ENCODE measurements at regions not wholly inside any gene's neighbourhood (a gene's known extent, or its start where the extent isn't known, plus 50 kb on each side); places are given as distances from the start of the nearest gene placed in this dataset.

GRCh38 chr6:164581563-164581962 lies 727.8 kb downstream of the C6orf118 start:
- no peak for DNase-seq (ENCODE audit: insufficient read length, low spot score)
- no peak for FAIRE-seq
- TF ChIP-seq, protein P1, sequence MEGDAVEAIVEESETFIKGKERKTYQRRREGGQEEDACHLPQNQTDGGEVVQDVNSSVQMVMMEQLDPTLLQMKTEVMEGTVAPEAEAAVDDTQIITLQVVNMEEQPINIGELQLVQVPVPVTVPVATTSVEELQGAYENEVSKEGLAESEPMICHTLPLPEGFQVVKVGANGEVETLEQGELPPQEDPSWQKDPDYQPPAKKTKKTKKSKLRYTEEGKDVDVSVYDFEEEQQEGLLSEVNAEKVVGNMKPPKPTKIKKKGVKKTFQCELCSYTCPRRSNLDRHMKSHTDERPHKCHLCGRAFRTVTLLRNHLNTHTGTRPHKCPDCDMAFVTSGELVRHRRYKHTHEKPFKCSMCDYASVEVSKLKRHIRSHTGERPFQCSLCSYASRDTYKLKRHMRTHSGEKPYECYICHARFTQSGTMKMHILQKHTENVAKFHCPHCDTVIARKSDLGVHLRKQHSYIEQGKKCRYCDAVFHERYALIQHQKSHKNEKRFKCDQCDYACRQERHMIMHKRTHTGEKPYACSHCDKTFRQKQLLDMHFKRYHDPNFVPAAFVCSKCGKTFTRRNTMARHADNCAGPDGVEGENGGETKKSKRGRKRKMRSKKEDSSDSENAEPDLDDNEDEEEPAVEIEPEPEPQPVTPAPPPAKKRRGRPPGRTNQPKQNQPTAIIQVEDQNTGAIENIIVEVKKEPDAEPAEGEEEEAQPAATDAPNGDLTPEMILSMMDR (IDR thresholded peaks at IDR 0.05; ENCODE audit: insufficient read depth, missing control alignments): no peak

DNA sequence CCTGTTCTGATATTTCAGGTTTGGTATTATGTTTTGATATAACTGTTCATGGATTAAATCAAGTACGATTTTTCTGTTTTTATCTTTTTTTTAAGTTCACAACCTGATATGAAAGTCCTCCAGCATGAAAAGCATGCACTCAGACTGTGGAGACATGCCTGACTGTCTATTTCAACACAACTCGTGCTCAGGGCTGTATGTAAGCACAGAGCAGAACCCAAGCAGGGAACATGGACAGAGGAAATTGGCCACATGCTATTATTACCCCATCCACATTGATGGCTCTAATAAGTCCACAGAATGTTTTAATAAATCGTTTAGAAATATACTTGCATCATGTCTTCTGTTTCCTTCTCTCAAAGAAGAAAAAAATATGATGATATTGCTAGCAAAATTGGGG lies 730.4 kb downstream of the C6orf118 start:
- DNase-seq (ENCODE audit: insufficient read length, low spot score): no peak
- TF ChIP-seq, protein P1 (IDR thresholded peaks at IDR 0.05; ENCODE audit: insufficient read depth, missing control alignments): no peak
- FAIRE-seq: no peak

DNA sequence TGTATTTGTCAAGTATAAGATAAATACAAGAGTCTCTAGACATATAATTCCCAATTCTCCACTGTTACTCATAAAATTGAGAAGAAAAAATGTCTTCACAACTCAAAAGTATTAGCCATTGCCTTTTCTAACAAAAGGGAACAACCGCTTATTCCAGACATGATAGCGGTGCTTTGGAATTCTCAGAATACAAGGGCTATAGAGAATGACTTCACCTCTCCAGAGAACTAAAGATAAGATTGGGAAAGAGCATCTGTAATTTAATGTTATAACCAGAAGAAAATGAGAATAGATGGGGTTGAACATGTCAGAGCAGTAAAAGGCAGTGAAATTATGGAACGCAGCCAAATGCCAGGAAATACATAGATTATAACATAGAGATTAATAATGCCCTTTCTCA lies 730.8 kb downstream of the C6orf118 start:
- DNase-seq (ENCODE audit: insufficient read length, low spot score): no peak
- FAIRE-seq: no peak
- TF ChIP-seq, protein P1 (IDR thresholded peaks at IDR 0.05; ENCODE audit: insufficient read depth, missing control alignments): no peak

DNA sequence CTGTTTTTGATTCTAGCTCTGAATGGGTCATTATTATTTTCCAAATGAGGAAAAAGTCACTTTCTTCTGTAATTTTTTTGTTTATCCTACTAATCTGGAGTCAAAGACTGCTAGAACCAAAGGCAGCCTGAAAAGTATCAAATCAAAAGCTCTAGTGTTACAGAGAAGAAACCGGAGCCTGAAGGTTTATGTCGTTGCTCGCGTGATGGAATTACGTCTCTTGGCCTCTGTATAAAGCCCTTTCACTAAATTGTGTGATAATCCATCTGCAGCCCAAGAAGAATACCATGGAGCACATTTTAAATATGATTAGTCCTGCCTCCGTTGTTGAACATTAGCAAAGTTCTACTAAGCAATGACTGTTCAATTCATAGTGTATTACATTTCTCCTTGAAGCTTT lies 738.6 kb downstream of the C6orf118 start:
- DNase-seq (ENCODE audit: insufficient read length, low spot score) (no peak), FAIRE-seq (no peak)
- TF ChIP-seq, protein P1 (IDR thresholded peaks at IDR 0.05; ENCODE audit: insufficient read depth, missing control alignments): no peak

GRCh38 chr6:164569509-164569908 lies 739.9 kb downstream of the C6orf118 start:
- DNase-seq (ENCODE audit: insufficient read length, low spot score) (no peak), FAIRE-seq (no peak)
- TF ChIP-seq, protein P1 (IDR thresholded peaks at IDR 0.05; ENCODE audit: insufficient read depth, missing control alignments): no peak

DNA sequence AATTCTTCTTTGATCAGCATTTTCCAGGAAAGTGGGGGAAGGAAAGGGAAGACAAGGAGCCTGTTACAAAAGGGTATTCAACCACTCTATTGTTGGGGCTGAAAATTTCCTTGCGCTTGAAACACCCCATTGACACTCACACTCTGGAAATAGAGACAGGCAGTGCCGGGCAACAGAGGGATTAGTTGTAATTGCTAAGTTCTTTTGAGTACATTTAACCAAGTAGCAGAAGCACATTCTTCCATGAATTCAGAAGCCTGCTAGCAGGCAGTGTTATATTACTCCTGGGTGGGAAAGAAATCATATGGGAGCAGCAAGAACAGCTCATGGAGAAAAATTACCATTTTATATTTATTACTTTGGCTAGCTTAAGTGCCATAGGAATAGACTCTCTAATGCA lies 745.5 kb downstream of the C6orf118 start:
- TF ChIP-seq, protein P1 (IDR thresholded peaks at IDR 0.05; ENCODE audit: insufficient read depth, missing control alignments): no peak

GRCh38 chr6:164561656-164562055 lies 747.7 kb downstream of the C6orf118 start:
- DNase-seq (ENCODE audit: insufficient read length, low spot score) (no peak), FAIRE-seq (no peak)
- TF ChIP-seq, protein P1 (IDR thresholded peaks at IDR 0.05; ENCODE audit: insufficient read depth, missing control alignments): no peak

More for the DNA sequence above, 745.5 kb downstream of the C6orf118 start:
- no peak for DNase-seq (ENCODE audit: insufficient read length, low spot score)
- no peak for FAIRE-seq
